GM19397 (cell line): ENCODE measurements at regions not wholly inside any gene's neighbourhood (a gene's known extent, or its start where the extent isn't known, plus 50 kb on each side); places are given as distances from the start of the nearest gene placed in this dataset.

Experiments
- ATAC-seq: cut with Tn5 transposase; IDR thresholded peaks from one replicate; pipeline ENCODE4 v1.9.1; 2021; ENCODE audit warnings: mild to moderate bottlenecking, moderate library complexity; ENCODE audit not compliant: unreplicated experiment

DNA sequence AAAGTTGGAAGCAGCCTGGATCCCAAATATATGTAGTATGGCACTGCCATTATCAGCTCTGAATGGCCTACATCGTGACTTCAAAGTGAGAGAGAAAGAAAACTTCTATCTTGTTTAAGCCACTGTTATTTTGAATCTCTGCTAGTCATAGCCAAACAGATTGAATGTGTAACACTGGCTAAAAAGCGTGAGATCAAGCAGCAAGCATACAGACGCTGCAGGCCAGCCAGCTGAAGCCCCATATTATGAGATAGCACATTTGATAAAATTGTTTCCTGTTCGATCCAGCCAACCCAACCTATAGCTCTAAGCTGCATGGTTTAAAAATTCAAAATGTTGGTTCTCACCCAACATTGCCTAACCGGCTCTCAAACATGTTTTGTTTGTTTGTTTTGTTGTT is 95.0 kb downstream of the DUSP6 start:
- ATAC-seq = no peak

DNA sequence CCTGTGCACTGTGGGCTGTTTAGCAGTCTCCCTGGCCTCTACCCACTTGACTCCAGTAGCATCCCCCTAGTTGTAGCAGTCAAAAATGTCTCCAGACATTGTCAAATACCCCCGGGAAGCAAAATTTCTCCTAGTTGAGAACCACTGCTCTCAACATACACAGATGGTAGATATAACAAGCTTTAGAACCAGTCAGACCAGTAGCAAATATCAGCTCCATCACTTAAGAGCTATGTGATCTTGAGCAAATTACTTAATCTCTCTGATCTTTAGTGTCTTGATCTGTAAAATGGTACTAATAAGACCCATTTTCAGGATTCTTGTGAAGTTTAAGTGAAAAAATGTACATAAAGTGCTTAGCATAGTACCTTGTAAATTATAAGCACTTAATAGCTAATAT is 96.2 kb downstream of the DUSP6 start:
- ATAC-seq = no peak

DNA sequence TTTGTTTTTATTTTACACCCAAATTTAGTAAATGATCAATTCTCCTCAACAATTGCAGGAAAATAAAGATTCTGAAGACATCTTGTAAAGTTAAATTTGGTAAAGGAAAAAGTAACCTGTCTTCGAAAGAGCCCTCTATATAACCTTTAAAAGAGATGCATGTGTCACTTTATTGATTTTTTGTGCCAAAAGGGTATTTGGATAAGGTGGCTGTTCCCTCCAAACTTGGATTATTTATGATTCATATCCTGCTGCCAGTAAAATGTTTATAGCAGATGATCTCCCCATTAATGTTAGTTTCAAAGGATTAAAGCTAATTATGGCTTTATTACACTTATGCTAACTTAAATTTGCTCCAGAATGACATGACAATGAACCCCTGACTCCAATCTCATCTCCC is 98.8 kb downstream of the DUSP6 start:
- ATAC-seq = no peak

DNA sequence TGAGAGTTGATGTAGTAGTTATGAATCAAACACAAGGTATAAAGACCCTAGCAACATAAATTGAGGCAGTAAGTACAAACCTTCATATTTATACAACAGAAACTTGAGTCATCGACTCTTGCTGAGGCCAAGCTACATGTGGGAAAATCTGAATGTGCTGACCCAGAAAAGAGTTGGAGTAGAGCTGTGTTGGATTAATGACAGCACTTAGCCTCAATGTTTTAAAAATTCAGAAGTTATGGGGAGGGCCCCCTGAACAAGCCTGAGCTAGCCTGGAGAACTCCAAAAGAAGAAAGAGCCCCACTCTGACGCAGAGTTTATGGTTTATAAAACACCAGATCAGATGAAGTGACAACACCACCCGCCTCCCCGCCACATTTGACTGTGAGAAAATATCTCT is 100.0 kb downstream of the DUSP6 start:
- ATAC-seq = no peak

DNA sequence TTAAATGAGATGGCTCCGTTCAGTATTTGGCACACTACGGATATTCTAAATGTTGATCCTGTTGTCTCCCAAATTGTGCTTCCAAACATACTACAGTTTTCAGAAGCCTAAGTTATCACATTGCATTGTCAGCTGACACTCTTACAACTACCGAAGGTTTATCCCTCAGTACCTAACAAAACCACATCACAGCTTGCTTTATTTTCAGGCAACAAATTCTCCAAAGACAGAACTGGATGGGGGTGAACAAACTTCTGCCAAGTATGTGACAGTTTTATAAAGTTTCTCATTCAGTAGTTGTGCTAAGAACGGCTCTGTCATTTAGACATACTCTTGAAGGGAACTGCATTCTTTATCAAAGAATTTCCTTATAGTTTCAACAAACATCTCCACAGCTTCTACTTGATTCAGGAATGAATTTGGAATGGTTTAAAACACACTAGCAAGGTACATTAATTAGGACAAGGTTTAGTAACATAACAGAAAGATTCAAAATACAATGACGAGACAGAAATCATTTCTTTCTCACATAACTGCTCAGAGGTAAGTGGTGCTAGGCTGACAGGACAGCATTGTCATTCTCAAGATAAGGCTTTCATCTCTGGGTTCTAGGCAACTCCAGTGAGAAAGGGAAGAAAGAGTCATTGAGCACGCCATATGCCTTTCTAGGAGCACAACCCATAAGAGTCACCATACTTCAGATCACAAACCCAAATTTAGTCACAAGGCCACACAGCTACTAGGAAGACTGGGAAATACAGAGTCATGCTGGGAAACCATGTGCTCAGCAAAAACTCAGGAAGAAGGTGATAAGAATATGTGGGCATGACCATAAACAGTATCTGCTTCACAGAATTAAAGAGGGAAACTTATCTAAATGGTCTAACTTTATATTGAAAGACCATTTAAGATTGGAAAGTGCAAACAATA is 100.7 kb downstream of the DUSP6 start:
- no peak for ATAC-seq

DNA sequence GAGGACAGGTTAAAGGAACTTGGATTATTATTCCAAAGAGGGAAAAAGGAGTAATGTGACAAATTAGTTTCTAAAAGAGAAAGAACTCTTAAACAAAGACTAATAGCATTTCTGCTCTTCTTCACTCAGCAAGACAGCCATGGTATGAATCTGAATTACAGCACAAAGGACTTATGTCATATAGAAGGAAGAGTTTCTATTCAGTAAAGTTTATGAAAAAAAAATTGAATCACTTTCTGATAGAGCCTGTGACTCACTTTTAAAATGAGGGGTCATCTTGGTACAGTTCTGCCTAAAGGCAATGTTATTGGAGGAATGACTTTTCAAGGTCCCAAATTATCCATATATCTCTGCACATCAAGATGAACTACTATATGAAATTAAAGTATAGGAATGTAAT is 101.7 kb downstream of the DUSP6 start:
- no peak for ATAC-seq

DNA sequence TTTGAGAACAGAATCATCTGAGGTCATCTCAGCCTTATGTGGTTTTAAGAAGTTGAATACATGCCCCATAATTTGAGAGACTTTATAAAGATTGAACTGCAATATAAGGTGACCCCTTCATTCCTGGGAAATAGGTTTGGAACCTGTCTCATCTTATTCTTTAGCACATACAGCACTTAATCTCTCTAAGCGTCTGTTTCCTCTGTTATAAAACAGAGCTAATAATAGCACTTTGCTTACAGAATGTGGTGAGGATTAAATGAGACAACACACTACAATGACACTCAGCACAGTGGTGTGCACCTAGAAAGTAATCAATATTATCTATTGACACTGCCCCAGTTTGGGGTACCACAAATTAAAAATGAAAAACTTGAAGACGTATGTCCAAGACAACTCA is 102.1 kb downstream of the DUSP6 start:
- ATAC-seq = no peak

DNA sequence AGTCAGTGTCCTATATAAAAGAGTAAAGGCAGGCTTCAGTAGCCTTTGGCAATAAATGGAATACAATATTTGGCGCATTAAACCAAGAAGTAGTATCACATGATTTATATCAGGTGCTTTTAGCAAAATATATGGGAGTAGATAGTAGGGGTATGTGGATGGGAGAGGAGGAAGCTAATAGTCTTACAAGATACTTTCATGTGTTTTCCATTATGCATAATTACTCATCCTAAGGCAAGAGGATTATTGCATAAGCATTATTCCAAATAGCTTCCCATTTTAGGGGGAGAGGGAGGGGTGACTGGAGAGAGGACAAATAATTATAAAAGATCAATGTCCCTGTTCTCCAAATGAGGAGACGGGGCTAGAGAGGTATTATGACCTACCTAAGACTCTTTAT is 104.3 kb downstream of the DUSP6 start:
- ATAC-seq = no peak

DNA sequence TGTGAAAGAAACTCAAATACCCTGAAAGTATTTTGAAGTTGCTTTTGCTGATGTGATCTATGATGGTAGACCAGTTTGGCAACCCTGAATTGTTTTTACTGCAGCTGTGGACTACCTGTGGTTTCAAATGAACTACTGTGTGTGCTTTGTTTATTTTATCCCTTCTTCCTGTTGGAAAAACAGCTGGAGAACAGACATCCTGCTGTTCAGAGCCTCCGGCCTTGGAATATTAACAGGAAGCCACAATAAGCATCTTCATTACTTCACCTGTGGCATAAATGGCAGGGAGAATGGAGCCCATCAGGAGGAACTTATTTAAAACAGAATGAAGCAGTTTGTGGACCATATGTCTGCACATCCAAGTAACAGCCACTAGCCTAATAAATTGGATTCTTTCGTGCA is 104.8 kb downstream of the DUSP6 start:
- no peak for ATAC-seq

DNA sequence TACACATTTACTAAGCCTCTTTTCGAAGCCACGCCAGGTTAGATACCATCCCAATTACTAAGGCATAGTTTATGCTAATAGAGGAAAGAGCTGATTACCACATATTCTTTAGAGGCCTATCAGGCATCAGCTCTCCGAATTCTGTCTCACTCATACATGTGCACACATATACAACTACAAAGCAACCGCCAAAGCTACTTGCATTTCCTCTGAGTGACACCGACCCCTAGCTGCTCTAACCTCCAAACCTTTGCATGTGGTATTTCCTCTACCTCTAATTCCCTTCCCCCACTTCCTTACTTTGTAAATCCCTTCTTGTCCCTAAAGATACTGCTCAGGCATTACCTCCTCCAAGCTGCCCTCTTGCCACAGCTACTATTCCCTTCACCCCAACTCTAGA is 107.2 kb downstream of the DUSP6 start:
- no peak for ATAC-seq

DNA sequence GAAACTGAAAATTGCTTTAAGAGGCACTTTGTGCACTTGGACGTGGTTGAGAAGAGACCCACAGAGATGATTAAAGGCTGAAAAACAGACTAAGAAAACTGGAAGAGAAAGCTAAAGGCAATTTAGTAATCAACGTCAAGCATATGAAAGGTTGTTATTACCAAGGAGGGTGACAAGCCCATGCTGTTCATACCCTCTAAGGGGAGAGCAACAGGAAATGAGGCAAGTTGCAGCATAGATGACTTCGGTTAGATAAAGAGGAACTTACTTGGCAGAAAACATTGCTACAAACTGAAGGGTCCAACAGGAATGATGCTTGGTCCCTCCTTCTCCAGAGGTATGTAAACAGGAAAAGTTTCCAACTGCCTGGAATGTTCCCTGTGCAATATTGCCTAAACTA is 107.8 kb downstream of the DUSP6 start:
- no peak for ATAC-seq

DNA sequence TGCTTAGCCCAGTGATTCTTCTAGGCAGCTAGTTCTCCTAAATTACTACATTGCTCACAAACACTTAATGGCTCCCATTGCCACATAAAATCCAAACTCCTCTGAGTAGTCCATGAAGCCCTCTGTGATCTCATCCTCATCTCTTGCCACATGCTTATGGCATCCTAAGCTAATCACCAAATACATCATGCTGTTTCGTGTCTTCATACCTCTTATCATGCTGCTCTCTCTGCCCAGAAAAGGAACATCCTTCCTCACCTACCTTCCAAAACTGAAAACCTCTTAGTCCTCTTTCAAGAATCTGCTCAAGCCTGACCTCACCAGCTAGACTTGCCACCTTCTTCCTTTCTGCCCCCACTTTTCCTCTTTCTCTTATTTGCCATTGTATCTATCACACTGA is 108.5 kb downstream of the DUSP6 start:
- ATAC-seq = no peak

DNA sequence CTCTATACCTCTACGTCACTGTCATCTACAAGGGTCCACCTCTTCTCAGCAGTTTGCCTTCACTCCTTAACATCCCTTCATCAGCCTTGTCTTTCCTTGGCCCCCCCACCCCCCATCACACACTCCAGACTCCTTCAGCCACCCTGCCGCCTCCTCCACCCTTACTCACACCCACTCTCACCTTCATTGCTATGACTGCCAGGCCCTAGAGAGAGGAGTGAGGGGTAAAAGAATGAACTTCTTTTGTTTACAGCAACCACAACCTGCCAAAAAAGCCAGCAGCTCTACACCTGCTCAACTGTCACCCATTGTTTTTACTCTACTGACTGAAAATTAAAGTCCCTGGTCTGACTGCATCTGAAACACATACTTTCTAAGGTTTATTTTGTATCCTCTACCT is 112.8 kb downstream of the DUSP6 start:
- ATAC-seq = no peak

DNA sequence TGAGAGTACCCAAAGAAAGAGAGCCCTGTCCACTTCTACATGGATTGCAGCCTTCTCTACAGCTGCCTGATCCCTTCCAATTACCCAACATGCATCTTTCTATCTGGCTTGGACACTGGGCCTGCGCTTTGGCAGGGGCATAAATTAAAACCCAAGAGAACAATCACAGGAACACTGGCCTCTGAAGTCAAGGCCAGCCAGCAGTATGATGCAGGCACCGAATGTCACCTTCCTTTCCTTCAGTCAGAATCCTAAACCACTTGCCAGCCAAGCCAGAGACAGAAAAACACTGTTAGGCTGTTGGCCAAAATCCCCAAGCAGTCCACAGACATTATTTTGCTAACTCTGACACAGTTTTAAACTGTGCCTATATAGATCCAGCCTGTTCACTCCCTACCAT is 113.7 kb downstream of the DUSP6 start:
- ATAC-seq = no peak

DNA sequence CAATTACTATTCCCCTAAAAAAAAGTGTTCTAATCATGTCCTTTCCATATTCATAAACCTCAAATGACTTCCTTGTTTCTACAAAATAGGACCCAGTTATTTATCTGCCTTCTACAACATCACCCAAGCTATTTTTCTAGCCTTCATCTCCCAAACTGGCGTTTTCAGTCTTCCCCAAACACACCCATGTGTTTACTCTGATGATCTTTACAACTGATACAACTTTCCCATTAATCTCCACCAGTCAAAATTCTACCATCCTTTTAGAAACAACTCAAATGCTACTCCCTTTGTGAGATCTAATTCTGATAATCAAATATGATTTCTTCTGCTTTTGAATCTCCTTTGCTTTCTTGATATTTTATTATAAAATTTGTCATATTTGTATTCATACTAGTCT is 114.5 kb downstream of the DUSP6 start:
- no peak for ATAC-seq

DNA sequence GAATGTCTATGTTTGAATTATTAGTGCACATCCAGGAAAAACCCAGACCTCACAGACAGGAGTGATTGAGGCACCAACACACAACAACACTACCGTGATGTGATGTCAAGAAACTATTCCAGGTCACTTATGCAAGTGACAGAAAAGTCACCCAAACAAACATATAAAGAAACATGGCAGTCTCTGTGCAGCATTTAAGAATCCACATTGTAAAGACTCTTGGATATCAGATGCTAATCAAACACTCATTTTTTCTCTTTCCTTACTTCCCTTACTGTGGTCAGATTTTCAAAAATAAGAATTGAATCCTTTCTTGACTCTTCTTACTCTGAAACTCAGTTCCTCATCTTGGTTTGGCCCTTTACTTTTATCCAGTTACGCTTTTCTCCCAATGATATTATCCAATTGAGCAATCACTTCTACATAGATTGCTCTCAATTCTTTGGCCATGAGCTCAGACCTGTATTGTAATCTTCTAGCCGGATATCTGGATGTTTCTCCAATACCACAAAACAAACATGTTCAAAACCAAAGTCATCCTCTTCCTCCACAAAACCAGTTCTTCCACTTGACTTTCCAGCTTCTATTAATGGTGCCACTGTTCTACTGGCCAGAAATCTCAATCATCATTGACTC is 115.4 kb downstream of the DUSP6 start:
- ATAC-seq = no peak

DNA sequence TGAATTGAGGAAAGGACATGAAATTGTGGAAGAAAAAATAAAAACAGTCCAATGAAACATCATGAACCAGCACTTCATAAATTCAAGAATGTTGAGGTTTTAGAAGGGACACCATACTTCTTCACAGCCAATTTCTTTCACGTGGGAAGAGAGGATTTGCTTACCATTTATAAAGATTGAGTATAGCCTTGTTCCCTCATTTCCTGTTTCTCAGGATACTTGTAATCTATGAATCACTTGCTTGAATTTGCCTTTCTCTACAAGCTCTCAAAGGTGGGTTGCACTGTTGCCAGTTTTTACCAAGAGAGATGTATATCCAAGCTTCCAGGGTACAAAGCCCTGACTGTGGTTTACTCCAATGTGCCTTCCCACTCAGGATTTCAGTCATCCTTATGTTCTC is 116.1 kb downstream of the DUSP6 start:
- ATAC-seq = no peak

DNA sequence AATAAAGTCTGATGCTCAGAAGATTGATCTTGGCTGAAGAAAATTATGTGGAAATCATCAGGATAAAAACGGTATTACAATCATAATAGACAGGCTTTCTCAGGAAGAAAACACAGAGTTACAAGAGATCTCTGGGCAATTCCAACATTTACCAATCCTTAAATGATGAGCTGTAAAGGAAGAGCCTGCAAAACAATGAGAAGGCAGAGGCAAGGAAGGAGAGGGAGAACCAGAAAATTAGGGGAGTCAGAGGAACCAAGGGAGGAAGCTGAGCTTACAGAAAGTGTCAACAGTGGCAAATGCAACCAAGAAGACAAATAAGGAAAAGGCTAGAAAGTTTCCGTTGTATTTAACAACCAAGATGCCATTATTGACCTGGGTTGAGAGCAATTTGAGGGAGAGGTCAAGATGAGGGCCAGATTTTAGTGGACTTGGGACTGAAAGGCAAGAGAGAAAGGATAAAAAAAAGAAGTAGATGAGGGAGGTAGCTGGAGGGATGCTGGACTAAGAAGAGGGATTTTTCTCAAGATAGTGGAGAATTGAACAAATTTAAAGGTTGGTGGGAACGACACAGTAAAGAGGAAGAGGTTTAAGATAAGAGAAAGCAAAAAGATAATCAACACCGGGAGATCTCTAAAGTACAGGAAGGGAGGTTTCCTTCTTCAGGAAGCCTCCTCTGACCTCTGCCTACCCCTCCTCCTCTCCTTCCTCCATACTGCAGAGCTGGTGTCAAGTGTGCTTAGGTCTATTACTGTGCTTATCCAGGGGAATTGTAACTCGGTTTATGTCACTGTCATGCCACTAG is 116.9 kb downstream of the DUSP6 start:
- ATAC-seq = no peak

DNA sequence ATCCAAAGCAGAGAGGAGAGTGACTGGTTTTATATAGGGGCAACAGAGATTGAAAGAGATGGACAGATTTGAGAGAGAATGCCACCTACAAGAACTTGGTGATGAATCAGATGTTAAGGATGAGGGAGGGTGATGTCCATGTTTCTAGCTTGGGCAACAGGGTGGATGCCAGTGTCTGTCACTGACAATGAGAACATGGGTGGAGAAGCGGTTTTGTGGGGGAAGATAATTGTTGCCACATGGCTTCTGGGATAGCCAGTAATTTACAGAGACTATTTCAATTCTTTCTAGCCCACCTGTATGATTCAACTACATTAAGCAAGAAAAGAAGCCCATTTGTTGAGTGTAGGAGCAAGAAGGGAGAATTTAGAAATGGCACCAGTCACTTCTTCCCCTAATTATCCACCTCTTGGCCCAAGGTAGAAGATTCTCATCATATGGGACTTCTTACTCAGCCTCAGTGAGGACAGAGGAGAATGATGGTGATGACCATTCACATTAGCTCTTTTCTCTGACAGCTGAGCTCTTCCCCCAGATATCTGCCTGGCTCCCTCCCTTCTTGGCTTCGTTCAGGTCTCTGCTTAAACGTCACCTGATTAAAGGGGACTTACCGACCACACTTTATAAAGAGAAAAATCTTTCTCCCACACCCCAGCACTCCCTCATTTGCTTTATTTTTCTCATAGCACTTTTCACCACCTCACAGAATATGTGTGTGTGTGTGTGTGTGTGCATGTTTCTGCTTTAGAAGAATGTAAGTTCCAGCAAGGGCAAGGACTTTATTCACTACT is 117.8 kb downstream of the DUSP6 start:
- no peak for ATAC-seq

DNA sequence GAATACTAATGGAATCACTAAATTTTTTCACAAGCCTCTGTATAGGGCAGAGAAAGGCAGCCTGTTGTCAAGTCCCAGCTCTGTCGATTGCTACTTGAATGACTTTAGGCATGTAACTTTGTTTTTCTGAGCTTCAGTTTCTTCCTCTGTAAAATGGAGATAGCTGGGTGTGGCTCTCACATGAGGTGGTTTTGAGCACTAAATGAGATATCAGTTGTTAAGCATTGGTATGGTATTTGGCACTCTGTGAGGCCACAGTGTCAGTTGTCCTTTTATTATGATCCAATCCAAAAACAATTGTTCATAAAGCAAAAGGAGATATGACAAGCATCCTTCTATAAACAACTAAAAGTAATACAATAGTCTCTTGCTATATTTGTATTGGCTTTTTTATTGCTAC is 120.6 kb downstream of the DUSP6 start:
- ATAC-seq = no peak
